H1 (cell line): ENCODE measurements at regions not wholly inside any gene's neighbourhood (a gene's known extent, or its start where the extent isn't known, plus 50 kb on each side); places are given as distances from the start of the nearest gene placed in this dataset.

Experiments
- CTCF ChIA-PET: fragments of 300-600 bp; sonication (Branson Sonifier 250); formaldehyde crosslinking; loops from one replicate; lab custom pipeline; 2021; ENCODE audit not compliant: partially characterized antibody; lab: Charles Lee
- POLR2A ChIA-PET: fragments of 300-600 bp; sonication (Branson Sonifier 250); formaldehyde crosslinking; loops from one replicate; lab custom pipeline; 2021; ENCODE audit warnings: inconsistent platforms; ENCODE audit not compliant: partially characterized antibody; lab: Charles Lee
- DNase-seq, 2 experiments: peaks; one replicate each; pipeline versions ENCODE4 v3.0.0 to v3.0.0-alpha.2; 2010 to 2022; ENCODE audit warnings: low spot score in 2 of 2, low read depth in 1 of 2, mixed read lengths in 1 of 2
- FAIRE-seq: peaks from 2 replicates; lab custom pipeline; 2011; peaks lifted over from hg19 to GRCh38; lab: Jason Lieb, UNC
- H2AFZ ChIP-seq: 2 replicates; pipeline ENCODE4 v1.8.1; 2012; ENCODE audit warnings: low read length, inconsistent platforms
- H2AK5ac ChIP-seq: 2 replicates; pipeline ENCODE4 v1.6.1; 2013; ENCODE audit warnings: low read depth, low read length
- H2BK120ac ChIP-seq: replicated peaks from 2 replicates; pipeline ENCODE3; 2013; ENCODE audit warnings: low read depth, low read length, inconsistent platforms
- H2BK12ac ChIP-seq: 2 replicates; pipeline ENCODE4 v1.6.1; 2013; ENCODE audit warnings: low read depth, low read length
- H2BK15ac ChIP-seq: 2 replicates; pipeline ENCODE4 v1.6.1; 2013; ENCODE audit warnings: low read length
- H2BK20ac ChIP-seq: 2 replicates; pipeline ENCODE4 v1.6.1; 2013; ENCODE audit warnings: low read length
- H2BK5ac ChIP-seq: 2 replicates; pipeline ENCODE4 v1.6.1; 2013; ENCODE audit warnings: low read depth, low read length
- H3K14ac ChIP-seq: 2 replicates; pipeline ENCODE4 v1.6.1; 2013; ENCODE audit warnings: inconsistent platforms; ENCODE audit not compliant: insufficient read length
- H3K18ac ChIP-seq: 2 replicates; pipeline ENCODE4 v1.6.1; 2013; ENCODE audit warnings: low read length; ENCODE audit errors: extremely low read depth
- H3K23ac ChIP-seq: 2 replicates; pipeline ENCODE4 v1.6.1; 2013; ENCODE audit warnings: inconsistent platforms; ENCODE audit not compliant: insufficient read length
- H3K23me2 ChIP-seq: 2 replicates; pipeline ENCODE4 v1.6.1; 2013; ENCODE audit warnings: low read depth, low read length
- H3K27ac ChIP-seq: 2 replicates; pipeline ENCODE4 v1.6.1; 2011; ENCODE audit warnings: low read depth, low read length, inconsistent platforms
- H3K27me3 ChIP-seq, 4 experiments: replicated peaks in 1 of 4; 1 replicate in 1 of 4; 2 replicates in 3 of 4; pipeline versions ENCODE4 v1.6.1 to v1.8.1; 2011 to 2013; ENCODE audit warnings: low read length in 3 of 4, mild to moderate bottlenecking in 3 of 4, inconsistent platforms in 2 of 4, mixed read lengths in 2 of 4, moderate library complexity in 1 of 4; ENCODE audit not compliant: control insufficient read depth in 3 of 4, insufficient read depth in 3 of 4; ENCODE audit errors: extremely low read depth in 1 of 4
- H3K36me3 ChIP-seq, 4 experiments: 2 replicates each; pipeline versions ENCODE4 v1.6.1 to v1.8.1; 2011 to 2013; ENCODE audit warnings: mild to moderate bottlenecking in 4 of 4, low read length in 3 of 4, moderate library complexity in 2 of 4, control low read depth in 1 of 4, inconsistent platforms in 1 of 4; ENCODE audit not compliant: insufficient read depth in 4 of 4, control insufficient read depth in 2 of 4
- H3K4ac ChIP-seq: replicated peaks from 2 replicates; pipeline ENCODE3; 2013; ENCODE audit warnings: low read length, low read depth, mixed read lengths, inconsistent platforms; ENCODE audit not compliant: insufficient read length
- H3K4me1 ChIP-seq, 4 experiments: replicated peaks in 1 of 4; 1 replicate in 1 of 4; 2 replicates in 3 of 4; pipeline versions ENCODE4 v1.6.1 to v1.8.1; 2011 to 2013; ENCODE audit warnings: low read length in 3 of 4, inconsistent platforms in 2 of 4, mixed read lengths in 1 of 4; ENCODE audit not compliant: insufficient read depth in 4 of 4, control insufficient read depth in 3 of 4
- H3K4me2 ChIP-seq, 2 experiments: 2 replicates each; pipeline versions ENCODE4 v1.6.1 to v1.8.1; 2011 to 2013; ENCODE audit warnings: low read depth in 2 of 2, low read length in 2 of 2, control low read depth in 1 of 2, inconsistent platforms in 1 of 2, mild to moderate bottlenecking in 1 of 2; ENCODE audit not compliant: insufficient read depth in 1 of 2
- H3K4me3 ChIP-seq, 4 experiments: fragments of 200-600, 300-600 bp in 1 of 4; sonication (generic), shearing (Covaris generic), sonication (Bioruptor Twin) in 1 of 4; 2 replicates each; pipeline versions ENCODE4 v1.5.1 to v1.8.1; 2011 to 2016; ENCODE audit warnings: low read length in 4 of 4, low read depth in 3 of 4, control low read depth in 2 of 4, inconsistent platforms in 2 of 4, mild to moderate bottlenecking in 2 of 4, mixed read lengths in 1 of 4, moderate library complexity in 1 of 4; ENCODE audit not compliant: insufficient read depth in 2 of 4; ENCODE audit errors: extremely low read depth in 1 of 4
- H3K56ac ChIP-seq: replicated peaks from 2 replicates; pipeline ENCODE3; 2013; ENCODE audit warnings: low read depth, mild to moderate bottlenecking, mixed read lengths, low read length, inconsistent platforms; ENCODE audit not compliant: insufficient read length
- H3K79me1 ChIP-seq: 2 replicates; pipeline ENCODE4 v1.6.1; 2013; ENCODE audit warnings: low read depth, low read length, control low read depth
- H3K79me2 ChIP-seq, 2 experiments: 2 replicates each; pipeline versions ENCODE4 v1.6.1 to v1.8.1; 2012 to 2013; ENCODE audit warnings: low read length in 2 of 2, mild to moderate bottlenecking in 2 of 2, inconsistent platforms in 1 of 2; ENCODE audit not compliant: insufficient read depth in 2 of 2, control insufficient read depth in 1 of 2
- H3K9ac ChIP-seq, 4 experiments: replicated peaks in 1 of 4; 1 replicate in 1 of 4; 2 replicates in 3 of 4; pipeline versions ENCODE4 v1.6.1 to v1.8.1; 2011 to 2013; ENCODE audit warnings: low read depth in 3 of 4, low read length in 3 of 4, control low read depth in 2 of 4, mild to moderate bottlenecking in 2 of 4, moderate library complexity in 2 of 4, inconsistent platforms in 1 of 4; ENCODE audit errors: extremely low read depth in 1 of 4
- H3K9me3 ChIP-seq, 2 experiments: 2 replicates each; pipeline versions ENCODE4 v1.6.1 to v1.8.1; 2012 to 2013; ENCODE audit warnings: mild to moderate bottlenecking in 2 of 2, moderate library complexity in 2 of 2, control low read depth in 1 of 2, inconsistent platforms in 1 of 2, low read depth in 1 of 2, low read length in 1 of 2, mixed read lengths in 1 of 2; ENCODE audit not compliant: insufficient read depth in 2 of 2
- H4K20me1 ChIP-seq, 2 experiments: replicated peaks in 1 of 2; 2 replicates each; pipeline versions ENCODE3 to v1.8.1; 2011 to 2013; ENCODE audit warnings: inconsistent platforms in 2 of 2, low read length in 2 of 2, mild to moderate bottlenecking in 1 of 2; ENCODE audit not compliant: insufficient read depth in 2 of 2, control insufficient read depth in 1 of 2
- H4K5ac ChIP-seq: 2 replicates; pipeline ENCODE4 v1.6.1; 2013; ENCODE audit warnings: low read length, low read depth, mixed read lengths, inconsistent platforms; ENCODE audit not compliant: insufficient read length
- H4K8ac ChIP-seq: 2 replicates; pipeline ENCODE4 v1.8.0; 2013; ENCODE audit warnings: mild to moderate bottlenecking, moderate library complexity, low read length, inconsistent platforms; ENCODE audit not compliant: insufficient read depth; ENCODE audit errors: extremely low read depth
- H4K91ac ChIP-seq: replicated peaks from 2 replicates; pipeline ENCODE3; 2013; ENCODE audit warnings: low read length, mixed read lengths, inconsistent platforms; ENCODE audit not compliant: insufficient read length
- BRCA1 ChIP-seq: IDR thresholded peaks from 2 replicates; pipeline ENCODE4 v1.6.1; 2012; ENCODE audit warnings: low read depth, low read length, improper control_type of control experiment
- EZH2 ChIP-seq: fragments of 200-600 bp; sonication (generic); IDR thresholded peaks from 2 replicates; pipeline ENCODE4 v1.7.1; 2012; ENCODE audit warnings: low read depth, mild to moderate bottlenecking, moderate library complexity, low read length, inconsistent platforms; ENCODE audit not compliant: severe bottlenecking
- JUND ChIP-seq: IDR thresholded peaks from 2 replicates; pipeline ENCODE4 v1.6.1; 2011; ENCODE audit warnings: mild to moderate bottlenecking, improper control_type of control experiment, low read length
- SP4 ChIP-seq: IDR thresholded peaks from 2 replicates; pipeline ENCODE4 v1.6.1; 2012; ENCODE audit warnings: low read length, inconsistent platforms
- SRF ChIP-seq: IDR thresholded peaks from 2 replicates; pipeline ENCODE4 v1.6.1; 2011; ENCODE audit warnings: mild to moderate bottlenecking, low read depth, low read length, moderate library complexity
- TAF1 ChIP-seq: IDR thresholded peaks from 2 replicates; pipeline ENCODE4 v1.6.1; 2011; ENCODE audit warnings: mild to moderate bottlenecking, low read depth, low read length
- TBP ChIP-seq: IDR thresholded peaks from 2 replicates; pipeline ENCODE4 v1.6.1; 2011; ENCODE audit warnings: low read depth, low read length, improper control_type of control experiment
- ZNF274 ChIP-seq: IDR thresholded peaks from 2 replicates; pipeline ENCODE4 v1.7.0; 2012; ENCODE audit warnings: low read length, borderline replicate concordance; ENCODE audit errors: extremely low read depth
- WGBS, 2 experiments: shearing (Covaris generic) in 1 of 2; methylation state at CpG; one replicate each; pipeline versions ENCODE4 v1.1.6 to v1.1.7; 2013 to 2015; ENCODE audit warnings: low lambda C conversion rate in 2 of 2, mixed read lengths in 2 of 2, inconsistent platforms in 1 of 2, low coverage in 1 of 2, missing lambda C conversion rate in 1 of 2; ENCODE audit not compliant: insufficient replicate concordance in 2 of 2, insufficient coverage in 1 of 2, insufficient read length in 1 of 2; ENCODE audit errors: extremely low coverage in 1 of 2, missing lambda C conversion rate in 1 of 2; 5-methylcytosine and 5-hydroxymethylcytosine counted together

DNA sequence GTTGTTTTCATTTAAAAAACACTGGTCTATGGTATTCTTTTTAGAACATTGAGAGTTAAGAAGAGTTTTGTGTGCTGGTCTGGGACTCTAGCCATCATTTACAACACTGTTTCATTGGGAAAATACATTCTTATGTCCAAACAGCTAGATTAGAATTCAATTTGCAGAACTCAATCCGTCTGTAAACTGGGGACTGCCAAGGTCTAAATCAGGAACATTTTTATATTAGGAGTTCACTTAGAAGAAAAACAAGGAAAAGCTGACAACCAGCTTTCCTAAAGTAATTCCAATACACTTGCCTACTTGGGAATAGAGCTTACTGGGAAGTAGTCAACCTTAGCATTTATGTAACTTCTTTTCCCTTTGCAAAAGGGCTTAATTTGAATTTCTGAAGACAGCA is 91.5 kb upstream of the RNF152 start:
- Histone ChIP-seq H2AFZ (no peak overlapping the region), H2BK20ac (no peak overlapping the region), H3K4me3 (no peak overlapping the region), H3K27me3 (no peaks in the 10 kb centered on the region), H4K91ac (no peak overlapping the region), H3K9me3 (no peaks in the 10 kb centered on the region), H4K5ac (no peak overlapping the region), H3K79me2 (no peaks in the 10 kb centered on the region), H3K27ac (no peak overlapping the region), H3K56ac (no peak overlapping the region), H4K8ac (no peak overlapping the region), H3K79me1 (no peaks in the 10 kb centered on the region), H2BK12ac (no peak overlapping the region), H2BK15ac (no peak overlapping the region), H2BK120ac (no peak overlapping the region), H4K20me1 (no peaks in the 10 kb centered on the region), H2BK5ac (no peak overlapping the region), H3K9ac (no peak overlapping the region), H3K4me1 (peaks cover 0 to 4% (median 1%) of the 10 kb centered on the region in 4 experiments; a peak in 1 of 7 replicates), H3K23me2 (no peaks in the 10 kb centered on the region), H2AK5ac (no peak overlapping the region), H3K4ac (no peak overlapping the region), H3K18ac (no peak overlapping the region), H3K4me2 (no peak overlapping the region), H3K23ac (no peak overlapping the region), H3K14ac (no peak overlapping the region), H3K36me3 (no peaks in the 10 kb centered on the region)
- CTCF ChIA-PET, result interaction anchor here (0.6 kb wide), 1 partner anchor 97 kb away, joined by 3 read pairs; no protein-coding TSS in a partner anchor
- WGBS, 2 experiments, result 76% methylated on average over 1 of the region's 1 CpG; no CpG with 5 or more reads in 1 of the 2 experiments
- POLR2A ChIA-PET, result interaction anchor here (0.5 kb wide), 1 partner anchor 15 kb away, joined by 3 read pairs; no protein-coding TSS in a partner anchor
- DNase-seq (no peak), FAIRE-seq (no peak)
- TF ChIP-seq SRF (no peak), ZNF274 (no peak), TBP (no peak), BRCA1 (no peak), JUND (no peak), EZH2 (no peak), TAF1 (no peak), SP4 (no peak)
